Ecto neural progenitor cell (in vitro differentiated cells): ENCODE measurements at regions not wholly inside any gene's neighbourhood (a gene's known extent, or its start where the extent isn't known, plus 50 kb on each side); places are given as distances from the start of the nearest gene placed in this dataset.
"Not testable (repeated sequence)": the region's sequence is repeated elsewhere in the genome, so short reads cannot be mapped to it uniquely, and the experiment has no call there.

Experiments used
- DNase-seq: peaks from one replicate; pipeline ENCODE4 v3.0.0-alpha.2; 2018; ENCODE audit warnings: low spot score

DNA sequence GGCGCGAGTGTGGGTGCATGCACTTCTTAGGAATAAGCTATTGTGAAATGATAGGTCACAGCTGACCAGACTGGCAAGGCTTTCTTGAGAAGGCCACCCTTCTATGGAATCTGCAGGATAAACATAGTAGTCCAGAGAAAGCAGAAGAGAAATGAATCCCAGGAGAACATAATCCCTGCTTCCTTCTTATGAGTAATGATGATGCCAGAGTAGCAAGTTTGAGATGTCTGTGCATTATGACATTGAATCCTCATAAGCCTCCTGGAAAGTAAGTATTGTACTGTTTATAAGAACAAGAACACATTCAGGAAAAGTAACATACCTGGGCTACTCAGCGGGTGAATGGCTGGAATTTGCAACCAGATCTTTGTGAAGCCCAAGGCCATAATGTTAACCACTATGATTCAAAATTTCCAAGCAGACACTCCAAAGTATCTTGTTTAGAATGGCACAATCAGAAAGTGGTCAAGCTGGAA is 272.1 kb upstream of the HS3ST1 start:
- no peak for DNase-seq

DNA sequence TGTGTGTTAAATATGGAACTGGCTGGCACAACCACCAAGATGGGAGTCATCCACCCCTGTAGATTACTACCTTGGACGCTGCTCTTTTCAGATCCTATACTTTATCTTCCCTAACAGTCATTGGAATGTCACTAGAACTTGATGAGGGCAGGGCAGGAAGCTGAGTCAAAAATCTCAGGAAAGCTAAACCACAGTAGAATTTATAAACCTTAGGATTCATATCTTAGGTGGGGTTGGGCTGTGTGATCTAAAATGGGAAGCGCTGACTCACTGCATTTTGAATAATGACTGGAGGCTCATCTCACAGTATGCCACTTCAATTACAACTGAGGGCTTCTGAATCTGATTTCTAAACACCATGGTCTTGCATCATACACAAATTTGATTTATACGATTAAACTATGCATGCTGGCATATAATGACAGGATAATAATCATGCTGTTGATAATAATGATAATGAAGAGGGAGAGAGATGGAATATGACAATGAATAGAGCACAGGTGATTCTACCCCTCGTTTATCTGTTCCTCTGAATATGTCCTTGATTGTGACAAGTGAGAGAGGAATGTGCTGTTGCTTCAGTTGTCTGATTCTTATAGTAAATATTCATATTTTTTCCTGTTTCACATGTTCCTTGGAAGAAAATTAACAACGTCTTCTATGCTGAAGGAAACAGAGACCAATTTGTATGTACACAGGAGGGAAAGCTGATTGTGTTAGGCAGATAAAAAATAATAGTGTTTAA is 270.3 kb upstream of the HS3ST1 start:
- DNase-seq, result no peak

DNA sequence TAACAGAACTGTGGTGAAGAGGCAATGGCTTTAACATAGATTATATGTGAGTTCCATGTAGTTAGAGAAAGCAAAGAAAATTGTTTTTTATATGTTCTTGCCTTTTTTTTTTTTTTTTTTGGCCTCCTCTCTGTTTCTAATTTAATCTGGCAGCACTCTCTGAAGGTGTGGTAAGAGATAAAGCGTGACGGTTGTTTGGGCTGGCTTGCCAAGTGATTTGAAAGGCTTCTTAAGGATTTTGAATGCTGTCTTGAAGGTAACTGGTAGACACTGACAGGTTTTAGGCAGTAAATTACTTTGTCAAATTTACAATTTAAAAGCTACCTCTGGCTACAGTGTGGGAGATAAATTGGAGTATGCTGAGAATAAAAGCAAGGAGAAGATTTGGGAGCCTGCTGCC is 269.3 kb upstream of the HS3ST1 start:
- no peak for DNase-seq

DNA sequence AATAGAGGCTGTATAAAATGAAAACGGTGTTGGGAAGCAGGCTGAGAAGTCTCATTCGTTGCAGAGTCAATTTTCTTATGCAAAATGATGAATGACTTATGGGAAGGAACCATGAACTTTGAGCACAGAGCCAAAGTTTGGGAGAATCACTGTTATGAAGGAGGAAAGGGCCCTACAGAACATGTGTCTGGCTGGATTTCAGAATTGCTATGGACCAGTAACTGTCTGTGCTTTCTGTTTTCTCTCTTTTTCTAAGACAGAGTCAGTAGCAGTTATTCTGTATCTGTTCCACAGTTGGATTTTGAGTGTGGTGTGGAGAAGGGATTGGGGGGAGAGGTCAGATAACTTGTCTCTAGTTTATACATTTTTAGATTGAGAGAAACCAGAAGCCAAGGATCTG is 265.0 kb upstream of the HS3ST1 start:
- DNase-seq, result no peak

DNA sequence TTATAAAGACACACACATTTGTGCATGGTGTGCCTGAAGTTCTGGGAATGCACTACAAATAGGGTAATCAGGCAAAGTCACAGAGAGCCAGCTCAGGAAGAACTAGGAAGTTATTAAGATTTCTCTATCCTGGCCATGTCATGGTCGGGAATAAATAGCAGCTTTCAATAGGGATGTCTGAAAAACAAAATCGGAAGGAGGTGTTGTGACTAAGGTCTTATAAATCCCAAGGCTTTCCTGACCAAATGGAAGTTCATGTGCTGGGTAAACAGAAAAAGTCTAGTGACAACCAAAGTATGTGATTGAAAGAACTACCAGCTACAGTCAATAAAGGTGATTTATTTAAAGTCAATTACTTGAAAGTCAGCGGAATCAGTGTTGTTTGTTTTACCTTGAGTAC is 262.5 kb upstream of the HS3ST1 start:
- no peak for DNase-seq

DNA sequence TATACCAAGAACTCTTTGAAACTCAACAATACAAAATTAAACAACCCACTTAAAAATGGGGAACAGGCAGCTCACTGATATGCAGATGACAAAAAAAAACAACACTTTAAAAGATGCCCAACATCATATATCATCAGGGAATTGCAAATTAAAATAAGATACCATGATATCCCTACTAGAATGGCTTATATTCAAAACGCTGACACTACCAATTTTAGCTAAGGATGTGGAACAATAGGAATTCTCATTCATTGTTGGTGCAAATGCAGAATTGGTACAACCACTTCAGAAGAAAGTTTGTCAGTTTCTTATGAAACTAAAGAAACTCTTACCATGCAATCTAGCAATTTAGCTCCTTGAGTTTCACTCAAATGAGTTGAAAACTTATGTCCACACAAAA is 259.0 kb upstream of the HS3ST1 start:
- DNase-seq, result no peak

DNA sequence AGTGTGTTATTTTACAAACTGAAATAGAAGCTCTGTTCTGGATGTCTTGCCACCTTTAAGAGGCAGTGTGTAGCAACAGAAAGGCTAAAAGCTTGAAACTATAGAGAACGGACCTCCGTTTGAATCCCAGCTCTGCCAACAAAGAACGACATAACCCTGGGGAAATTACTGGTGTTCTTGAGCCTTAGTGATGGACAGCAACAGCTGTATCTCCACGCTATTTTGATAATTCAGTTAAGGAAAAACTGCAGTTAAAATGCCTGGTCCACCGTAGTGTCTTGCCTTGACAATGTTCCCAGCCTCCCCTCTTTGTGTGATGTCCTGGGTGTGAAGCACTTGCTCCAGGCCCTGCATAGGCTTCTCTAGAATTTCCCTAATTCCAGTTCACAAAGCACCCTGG is 256.8 kb upstream of the HS3ST1 start:
- no peak for DNase-seq

DNA sequence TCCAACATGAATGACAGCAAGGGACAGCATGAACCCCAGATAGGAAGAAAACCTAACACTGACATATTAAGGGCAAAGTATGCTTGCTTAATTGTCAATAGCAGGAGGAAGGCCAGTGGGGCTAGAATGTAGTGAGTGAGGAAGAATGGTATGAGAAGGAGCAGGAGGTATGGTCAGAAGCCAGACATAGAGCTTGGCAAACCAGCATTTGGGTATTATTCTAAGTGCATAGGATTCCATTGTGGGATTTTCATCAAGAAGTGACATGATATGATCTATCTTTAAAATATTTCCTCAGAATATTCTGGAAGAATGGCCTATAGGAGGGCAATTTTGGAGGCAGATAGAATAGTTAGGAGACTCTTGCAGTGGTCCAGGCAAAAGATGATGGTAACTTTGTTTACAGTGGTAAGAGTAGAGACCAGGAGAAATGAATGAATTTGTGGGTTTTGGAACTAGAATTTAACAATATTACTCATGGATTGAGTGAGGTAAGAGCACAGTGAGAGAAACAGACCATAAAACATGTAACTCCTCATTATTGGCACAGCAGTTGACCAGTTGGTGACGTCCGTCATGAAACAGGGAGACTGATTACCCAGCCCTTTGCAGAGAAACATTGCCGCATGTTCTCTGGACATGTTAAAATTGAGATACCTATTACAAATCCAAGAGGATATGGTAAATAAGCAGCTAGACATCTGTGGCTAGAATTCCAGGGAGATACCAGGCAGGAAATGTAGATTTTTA is 246.5 kb upstream of the HS3ST1 start:
- no peak for DNase-seq

DNA sequence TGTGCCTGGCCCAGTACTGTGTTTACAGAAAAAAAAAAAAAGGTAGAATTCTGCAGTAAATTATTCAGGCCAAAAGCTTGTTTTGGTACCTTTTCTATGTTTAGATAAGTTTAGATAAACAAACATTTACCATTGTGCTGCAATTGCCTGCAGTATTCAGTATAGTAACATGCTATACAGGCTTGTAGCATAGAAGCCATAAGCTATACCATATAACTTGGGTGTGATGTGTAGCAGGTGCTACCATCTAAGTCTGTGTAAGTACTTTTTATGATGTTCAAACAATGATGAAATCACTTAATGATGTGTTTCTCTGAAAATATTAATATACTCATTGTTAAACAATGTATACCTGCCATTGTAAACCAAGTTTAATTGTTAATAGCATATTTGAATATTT is 241.6 kb upstream of the HS3ST1 start:
- DNase-seq, result no peak

DNA sequence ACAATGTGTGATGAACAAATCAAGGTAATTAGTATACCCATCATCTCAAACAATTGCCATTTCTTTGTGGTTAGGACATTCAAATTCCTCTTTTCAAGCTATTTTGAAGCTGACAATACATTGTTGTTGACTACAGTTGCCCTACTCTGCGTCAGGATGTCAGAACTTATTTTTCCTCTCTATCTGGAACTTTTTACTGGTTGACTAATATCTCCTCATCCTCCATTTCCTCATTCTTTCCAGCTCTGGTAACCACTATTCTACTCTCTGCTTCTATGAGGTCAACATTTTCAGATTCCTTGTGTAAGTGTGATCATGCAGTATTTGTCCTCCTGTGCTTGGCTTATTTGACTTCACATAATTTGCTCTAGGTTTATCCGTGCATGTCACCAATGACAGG is 240.5 kb upstream of the HS3ST1 start:
- no peak for DNase-seq

DNA sequence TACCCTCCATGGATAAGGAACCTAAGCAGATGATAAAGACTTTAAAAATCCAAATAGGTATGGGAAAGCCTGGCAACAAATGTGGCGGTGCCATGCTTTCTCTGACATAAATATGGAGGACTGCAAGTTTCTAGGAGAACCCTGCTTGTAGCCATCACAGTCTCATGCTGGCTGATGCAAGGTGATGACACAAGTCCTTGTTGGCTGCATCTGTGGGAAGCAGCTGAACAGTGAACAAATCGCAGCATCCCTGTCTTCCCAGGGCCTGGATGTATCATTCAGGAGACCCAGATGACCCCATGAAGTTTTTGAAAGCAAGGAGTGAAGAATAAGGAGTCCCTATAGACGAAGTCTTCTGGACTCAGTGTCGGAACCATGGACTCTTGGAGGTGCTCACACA is 234.4 kb upstream of the HS3ST1 start:
- DNase-seq, result no peak

DNA sequence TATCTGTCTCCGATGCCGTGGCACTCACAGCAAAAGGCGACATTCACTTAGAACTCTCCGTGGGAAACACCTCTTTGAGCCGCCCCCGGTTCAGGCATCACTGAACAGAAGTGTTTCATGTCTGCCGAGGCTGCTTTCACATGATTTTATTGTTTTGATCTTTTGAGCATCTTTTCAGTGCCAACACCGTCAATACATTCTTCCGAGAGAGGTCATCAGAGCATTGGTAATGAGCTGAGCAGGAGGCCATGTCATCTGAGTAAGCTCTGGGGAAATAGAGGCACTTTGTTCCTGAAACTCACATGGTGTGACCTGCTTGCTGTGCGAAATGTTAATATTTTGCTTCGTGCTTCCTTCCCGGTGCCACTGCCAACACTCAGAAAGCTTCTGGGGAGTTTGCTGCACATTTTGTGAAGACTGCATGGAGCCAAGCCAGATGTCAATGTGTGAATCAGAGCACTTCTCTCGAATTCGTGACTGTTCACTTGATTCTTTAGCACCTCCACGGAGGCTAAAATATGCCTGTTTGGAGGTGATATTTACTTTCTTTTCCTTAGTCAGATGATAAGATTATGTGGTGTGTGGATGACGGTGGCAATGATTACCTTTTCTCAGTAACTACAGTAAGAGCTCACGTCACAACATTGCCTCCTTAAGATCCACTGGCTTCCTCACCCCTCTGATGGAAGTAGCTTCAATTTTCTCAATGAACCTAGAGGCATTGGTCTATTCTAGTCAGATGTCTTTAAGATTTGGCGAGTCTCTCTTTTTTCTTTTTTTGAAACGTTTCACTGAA is 222.3 kb upstream of the HS3ST1 start:
- no peak for DNase-seq

DNA sequence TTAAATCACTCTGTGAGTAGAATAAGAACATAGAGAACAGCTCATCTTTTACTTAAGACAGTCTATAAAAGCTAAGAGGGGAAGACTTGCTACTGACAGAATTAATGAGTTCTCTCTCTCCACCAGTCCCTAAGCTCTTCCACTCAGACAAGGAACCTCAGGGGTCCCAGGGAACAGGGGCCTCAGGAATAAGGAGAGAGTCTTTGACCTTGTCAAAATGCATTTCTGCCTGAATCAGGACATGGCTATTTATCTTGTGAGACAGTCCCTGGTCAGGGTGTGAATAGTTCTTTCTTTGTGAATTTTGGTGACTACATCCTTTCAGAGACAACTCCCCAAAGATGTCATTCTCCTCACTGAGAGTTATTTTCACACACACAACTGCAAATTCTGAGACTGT is 218.7 kb upstream of the HS3ST1 start:
- DNase-seq, result no peak

DNA sequence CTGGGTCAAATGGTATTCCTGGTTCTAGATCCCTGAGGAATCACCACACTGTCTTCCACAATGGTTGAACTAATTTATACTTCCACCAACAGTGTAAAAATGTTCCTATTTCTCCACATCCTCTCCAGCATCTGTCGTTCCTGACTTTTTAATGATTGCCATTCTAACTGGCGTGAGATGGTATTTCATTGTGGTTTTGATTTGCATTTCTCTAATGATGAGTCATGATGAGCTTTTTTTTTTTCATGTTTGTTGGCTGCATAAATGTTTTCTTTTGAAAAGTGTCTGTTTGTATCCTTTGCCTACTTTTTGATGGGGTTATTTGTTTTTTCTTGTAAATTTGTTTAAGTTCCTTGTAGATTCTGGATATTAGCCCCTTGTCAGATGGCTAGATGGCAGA is 214.4 kb upstream of the HS3ST1 start:
- not testable (repeated sequence) for DNase-seq

DNA sequence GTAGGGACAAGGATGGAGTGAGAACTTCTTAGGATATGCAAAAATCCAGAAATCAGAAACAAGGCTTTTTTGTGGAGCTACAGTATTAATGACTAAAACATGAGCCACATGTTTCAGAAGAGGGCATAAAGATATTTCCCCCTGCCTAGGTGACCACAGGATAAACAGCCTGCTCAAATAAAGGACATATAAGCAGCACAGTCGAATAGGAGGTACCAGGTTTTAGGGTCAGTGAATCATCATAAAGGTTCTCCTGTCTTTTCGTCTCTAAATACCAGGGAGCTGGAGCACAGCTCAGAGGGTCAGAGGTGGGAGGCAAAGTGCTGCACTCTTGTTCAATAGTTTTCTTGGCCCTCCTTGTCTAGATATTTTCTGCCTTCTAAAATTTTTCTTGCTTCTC is 211.9 kb upstream of the HS3ST1 start:
- no peak for DNase-seq

DNA sequence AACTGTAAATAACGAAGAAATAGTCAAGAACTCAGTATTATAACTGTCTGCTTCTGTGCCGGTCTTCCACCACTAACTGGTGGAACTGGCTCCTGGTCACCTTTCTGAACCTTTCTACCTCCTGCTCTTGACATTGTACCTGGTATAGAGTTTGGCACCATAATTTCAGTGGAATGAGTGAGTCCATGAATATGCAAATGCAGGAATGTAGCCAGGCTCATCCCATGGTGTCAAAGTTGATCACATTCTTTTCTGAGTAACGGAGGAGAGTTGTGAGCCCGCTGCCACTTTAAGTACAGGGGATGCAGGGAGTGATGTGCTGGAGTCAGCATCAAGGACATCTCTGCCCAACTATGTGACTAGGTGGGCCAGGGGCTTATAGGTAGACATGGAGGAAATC is 207.9 kb upstream of the HS3ST1 start:
- DNase-seq, result no peak

DNA sequence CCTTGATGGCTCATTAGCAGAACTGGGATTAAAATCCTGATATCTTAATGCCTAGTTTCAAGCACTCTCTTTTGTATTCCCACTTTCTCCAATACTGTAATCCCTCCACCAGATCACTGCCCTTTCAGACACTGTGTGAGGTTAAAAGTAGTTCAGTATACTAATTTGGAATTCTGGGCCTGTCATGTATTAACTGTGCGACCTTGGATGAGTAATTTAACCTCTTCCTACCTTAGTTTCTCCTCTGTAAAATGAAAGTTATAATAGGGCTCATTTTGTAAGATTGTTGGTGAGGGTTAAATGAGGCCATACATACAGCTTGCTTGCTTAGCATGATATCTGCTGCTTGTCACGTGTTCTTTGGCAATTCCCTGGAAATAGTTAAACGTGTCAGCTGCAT is 207.3 kb upstream of the HS3ST1 start:
- no peak for DNase-seq

DNA sequence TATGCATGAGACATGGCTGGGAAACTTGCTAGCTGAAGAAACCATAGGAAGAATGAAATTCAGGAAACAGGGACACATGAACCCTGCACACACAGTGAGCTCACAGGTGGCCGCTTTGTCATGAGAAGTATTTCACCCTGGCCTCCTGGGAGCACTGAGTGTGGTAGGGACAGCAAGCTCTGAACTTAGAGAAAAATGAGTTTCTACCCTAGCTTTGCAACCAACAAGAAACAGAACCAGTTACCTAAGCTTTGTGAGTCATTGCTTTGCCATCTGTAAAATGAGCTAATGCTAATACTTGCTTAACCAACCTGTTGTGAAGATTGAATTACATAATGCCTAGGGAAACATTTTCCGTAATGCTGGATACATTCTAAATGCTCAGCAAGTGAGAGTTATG is 206.6 kb upstream of the HS3ST1 start:
- DNase-seq, result no peak

DNA sequence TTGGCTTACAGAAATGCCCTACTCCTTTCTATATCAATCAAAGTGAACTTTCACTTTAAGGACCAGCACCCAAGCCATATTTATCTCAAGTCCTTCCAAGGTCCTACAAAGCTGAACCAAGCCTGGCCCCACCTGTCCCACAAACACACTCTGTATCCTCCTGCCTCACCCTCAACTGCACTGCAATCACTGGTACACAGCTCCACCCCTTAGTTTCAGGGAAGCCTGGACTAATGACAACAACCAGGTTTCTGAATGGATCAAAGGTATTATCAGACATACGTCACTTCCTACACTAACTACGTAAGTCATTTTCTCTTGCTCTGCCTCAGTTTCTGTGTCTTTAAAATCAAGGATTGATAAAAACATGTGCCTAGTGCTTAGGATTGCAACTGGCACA is 205.6 kb upstream of the HS3ST1 start:
- no peak for DNase-seq

DNA sequence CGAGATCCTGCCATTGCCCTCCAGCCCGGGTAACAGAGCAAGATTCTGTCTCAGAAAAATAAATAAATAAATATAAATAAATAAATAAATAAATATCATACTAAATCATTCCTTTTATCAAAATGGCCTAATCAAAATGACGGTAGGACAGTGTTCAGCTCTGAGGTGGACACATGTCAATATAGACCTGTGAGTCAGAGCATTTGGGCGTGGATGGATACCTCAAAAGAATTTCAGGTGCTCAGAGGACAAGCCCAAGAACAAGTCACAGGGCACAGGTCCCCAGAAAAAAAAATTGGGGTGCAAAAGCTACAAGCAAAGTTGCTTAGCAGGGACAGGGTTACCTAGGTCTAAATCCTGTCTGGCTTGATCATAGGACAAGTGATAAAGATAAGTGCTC is 204.7 kb upstream of the HS3ST1 start:
- DNase-seq, result no peak

DNA sequence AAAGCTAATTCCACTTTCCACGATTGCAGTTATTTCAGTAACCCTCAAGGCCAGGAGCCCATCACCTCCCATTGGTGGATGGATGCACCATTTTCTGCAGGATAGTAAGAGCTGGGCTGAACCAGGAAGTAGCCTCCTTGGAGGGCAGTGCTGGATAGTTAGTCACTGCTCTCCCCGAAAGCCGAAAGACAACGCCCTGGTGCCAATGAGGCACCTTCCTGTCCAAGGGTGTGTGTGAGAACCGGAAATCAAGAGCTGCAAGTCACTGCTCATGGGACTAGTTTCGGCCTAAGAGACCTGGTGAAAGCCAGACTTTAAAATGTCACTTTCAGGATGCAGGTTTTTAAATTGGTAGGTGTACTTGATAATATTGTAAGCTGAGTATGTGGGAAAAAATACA is 203.8 kb upstream of the HS3ST1 start:
- no peak for DNase-seq

DNA sequence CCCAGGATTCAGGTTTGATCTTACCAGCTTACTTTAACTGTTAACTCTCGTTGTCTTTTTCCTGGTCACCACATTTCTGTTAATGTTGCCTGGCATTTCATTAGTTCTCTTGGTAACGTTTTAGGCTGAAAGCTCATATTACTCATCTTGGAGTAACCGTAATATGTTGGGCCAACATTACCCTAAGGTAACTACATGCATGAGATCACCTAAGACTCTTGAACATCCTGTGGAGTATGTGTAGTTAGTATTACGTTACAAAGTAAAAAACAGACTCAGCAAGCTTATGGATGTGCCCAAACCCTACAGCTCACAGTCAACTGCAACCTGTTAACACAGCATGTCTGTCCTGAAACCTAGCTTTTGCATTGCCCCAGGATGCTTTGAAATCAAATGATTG is 203.3 kb upstream of the HS3ST1 start:
- no peak for DNase-seq

DNA sequence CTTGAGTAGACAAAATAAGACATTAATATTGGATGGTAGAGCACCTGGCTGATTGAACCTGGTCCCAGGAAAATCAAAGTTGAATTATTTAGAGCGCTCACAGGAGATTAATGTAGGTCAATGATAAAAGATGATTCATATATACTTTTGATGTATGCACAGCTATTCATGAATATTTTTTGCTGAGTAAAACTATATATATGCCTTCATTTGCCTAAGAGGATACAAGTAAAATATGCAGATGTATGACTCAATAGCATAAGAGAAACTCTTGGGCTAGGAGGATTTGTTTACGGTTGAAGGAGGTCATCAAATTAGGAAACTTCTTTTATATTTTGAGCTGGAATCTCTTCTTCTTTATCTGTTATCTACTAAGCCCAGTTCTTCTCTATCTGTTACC is 202.7 kb upstream of the HS3ST1 start:
- DNase-seq, result no peak
